ENCODE measurements at regions not wholly inside any gene's neighbourhood (a gene's known extent, or its start where the extent isn't known, plus 50 kb on each side); places are given as distances from the start of the nearest gene placed in this dataset.

GRCh38 chr6:15801912-15802311, 139.1 kb upstream of the DTNBP1 start:
- TF ChIP-seq CTCF (IDR thresholded peaks at IDR 0.05) (no peak), POLR2A (IDR thresholded peaks at IDR 0.05) (no peak)

Data from right lobe of liver (tissue), 4 donors.